MV-4-11 (cell line): ENCODE measurements at regions not wholly inside any gene's neighbourhood (a gene's known extent, or its start where the extent isn't known, plus 50 kb on each side); places are given as distances from the start of the nearest gene placed in this dataset.

Experiments
- DNase-seq: peaks from one replicate; lab custom pipeline; 2025; lab: John Stamatoyannopoulos, UW

DNA sequence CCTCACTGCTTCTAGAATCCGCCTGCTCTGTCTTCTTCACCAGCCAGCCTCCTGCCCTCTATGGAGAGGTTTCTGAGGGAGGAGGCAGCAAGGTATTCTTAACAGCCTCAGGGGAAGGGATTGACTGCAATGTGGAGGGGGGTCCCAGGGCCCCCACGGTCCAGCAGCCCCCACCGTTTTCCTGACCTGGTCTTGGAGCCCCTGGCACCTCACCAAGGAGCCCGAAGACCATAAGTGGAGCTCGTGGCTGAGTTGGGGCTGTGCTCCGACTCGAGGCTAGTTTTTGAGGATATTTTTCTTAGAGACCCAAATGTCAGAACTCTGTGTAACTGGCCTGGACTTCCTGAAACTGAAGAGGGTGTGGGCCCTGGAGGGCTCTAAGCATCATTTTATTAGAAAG lies 590.0 kb downstream of the BRD1 start:
- no peak for DNase-seq

DNA sequence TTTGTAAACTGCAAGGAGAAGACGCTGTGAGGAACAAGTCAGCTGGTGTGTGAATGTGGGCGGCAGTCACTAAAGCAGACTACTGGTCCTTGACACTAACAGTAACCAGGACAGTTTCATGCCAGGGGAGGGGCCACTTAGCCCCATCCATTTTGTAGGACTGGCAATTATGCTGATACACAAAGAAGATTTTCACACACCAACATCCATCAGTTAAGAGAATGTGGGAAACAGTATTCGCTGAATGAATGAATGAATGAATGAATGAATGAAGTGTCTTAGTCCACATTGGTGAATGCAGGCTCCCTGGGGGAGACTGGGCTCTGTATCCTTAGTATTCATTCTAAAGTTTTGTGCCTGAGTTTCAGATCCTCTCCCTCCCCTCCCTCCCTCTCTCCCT lies 590.4 kb downstream of the BRD1 start:
- DNase-seq = no peak

DNA sequence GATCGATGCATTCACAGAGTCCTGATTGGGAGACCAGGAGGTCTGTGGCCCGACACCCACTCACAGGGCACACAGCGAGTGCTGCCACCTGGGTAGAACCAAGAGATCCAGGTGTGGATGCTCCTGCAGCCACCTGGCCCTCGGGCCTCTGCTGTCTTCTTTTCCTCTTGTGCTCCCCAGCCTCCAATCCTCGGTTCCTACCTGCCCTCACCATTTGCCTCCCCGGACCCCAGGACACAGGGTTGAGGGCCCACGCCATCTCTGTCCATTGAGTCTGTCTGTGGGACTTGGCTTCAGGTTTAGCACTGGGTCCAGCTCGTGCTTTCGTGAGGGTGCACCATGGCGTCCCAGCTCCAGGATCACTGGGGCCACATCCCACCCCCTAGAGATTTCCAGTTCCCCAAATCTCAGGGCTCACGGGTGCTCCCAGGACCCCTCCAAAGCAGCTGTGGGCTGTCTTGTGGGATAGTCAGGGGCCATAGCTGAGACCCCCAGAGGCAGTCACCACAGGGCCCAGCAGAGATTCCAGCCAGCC lies 591.1 kb downstream of the BRD1 start:
- no peak for DNase-seq

DNA sequence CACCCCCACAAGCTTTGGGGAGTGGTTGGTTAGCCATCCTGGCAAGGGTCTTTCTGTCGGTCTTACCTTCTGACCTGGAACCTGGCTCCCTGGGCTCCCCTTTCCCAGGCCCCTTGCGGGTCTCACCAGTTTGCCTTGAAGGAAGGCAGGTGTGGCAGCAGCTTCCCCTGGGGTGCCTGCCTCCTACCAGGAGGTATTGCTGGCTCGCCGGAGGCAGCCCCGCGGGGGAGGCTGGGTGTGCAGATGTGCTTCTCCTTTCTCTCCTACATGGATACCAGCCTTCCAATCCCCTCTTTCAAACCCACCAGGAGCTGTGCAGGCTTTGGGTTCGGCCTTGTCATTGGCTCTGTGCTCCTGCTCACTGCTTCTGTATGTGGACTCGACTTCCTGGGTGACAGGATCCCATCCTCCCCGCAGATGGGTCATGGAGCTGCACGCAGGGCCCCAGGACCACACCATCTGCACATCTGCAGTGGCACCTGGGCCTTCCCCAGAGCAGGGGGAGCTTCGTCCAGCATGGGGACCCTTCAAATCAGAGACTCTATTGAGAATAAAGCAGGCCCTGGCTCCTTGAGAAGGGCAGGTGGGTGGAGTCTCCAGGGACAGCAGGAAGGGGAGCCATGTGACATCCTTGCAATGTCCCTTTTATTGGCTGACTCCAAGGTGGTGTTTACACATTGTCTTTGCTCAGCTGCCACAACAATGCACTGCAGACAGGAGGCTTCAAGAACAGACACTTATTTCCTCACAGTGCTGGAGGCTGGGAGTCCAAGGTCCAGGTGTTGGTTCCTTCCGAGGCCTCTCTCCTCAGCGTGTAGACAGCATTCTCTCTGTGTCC lies 592.0 kb downstream of the BRD1 start:
- no peak for DNase-seq

DNA sequence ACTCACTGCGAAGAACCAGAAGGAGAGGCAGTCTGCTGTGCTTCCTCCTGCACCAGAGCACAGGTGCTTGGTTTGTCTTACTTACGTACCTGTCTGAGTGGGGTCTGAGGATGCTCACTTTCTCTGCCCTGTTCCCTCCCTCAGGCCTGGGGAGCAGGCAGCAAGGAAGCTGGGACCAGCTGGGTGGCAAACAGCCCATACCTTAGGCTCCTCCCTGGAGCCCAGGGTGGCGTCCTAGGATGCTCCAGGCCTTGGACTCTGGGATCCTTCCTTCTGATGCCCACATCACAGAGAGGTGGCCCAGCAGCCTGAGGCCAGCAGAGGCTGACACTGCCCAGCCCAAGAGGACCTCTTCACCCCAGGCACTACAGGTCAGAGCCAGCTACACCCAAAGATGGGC lies 593.2 kb downstream of the BRD1 start:
- no peak for DNase-seq

DNA sequence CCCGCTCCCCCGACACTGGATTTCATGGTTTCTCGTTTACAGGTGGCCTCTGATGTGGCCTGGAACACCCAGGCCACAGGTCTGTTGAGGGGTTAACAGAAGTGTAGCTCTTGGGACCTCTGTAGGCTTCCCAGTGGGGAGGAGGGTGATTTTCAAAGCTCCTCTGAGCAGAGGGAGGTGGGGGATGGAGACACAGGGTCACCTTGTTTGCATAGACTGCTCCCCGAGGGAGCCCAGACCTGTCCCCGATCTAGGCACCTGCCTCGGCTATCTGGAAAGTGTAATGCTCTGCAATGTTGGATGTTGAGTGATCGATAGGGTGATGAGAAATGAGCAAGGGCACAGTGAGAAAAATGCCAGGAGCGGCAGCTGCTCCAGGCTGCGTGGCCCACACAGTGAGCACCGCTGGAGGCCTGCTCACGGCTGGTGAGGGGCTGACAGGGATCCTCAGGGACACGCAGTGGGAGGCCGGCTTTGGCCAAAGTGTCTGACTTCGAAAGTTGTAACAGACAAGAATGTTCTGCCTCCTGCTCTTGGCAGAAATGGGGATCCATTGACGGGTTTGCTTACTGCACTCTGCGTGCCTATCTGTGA lies 594.1 kb downstream of the BRD1 start:
- DNase-seq = no peak

DNA sequence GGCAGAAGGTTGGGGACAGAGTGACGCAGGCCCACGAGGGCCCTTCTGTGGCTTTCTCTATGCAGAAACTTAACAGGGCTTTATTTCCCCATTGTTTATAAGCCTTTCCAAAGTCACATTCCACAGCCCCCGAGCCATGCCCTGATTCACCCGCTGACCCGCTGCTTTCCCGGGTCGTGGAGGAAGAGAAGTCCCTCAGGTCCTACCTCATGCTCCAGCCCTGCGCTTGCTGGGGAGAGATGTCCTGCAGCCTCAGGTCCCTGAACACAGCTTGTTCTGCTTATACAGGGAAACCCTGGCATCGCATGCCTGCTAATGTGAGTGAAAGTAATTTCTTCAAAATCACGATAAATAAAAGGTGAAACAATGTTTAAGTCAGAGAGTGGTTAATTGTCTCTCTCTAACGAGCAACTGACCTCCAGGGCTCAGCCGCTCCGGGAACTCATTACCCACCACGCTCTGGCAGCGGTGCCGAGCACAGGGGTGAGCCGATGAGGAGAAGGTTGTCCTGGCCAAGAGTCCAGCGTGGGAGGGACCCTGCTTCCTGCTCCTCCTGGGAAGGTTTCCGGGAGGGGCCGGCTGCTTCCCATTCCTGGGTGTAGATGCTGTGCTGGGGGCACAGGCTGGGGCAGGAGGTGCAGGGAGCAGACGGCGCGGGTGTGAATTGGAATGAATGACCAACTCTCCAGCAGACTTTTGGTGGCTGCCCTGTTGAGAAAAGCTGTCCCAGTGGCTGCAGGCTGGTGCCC lies 595.2 kb downstream of the BRD1 start:
- DNase-seq = no peak

DNA sequence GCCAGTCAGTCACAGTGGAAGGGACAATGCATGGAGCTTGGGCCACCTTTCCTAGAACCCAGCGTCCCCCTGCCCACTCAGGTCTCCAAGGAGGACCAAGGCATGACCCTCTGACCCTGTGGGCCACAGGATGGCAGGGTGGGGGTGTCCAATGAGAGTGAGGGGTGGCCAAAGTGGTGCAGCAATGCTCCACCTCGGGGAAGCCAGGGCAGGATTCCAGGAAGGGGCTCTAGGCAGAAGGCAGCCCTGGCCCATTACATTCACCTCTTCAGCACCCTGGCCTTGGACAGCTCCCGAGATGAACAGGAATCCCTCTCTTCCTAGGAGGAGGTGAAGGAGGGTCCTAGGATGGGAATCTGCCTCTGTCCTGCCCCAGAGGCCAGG lies 597.5 kb downstream of the BRD1 start:
- no peak for DNase-seq

DNA sequence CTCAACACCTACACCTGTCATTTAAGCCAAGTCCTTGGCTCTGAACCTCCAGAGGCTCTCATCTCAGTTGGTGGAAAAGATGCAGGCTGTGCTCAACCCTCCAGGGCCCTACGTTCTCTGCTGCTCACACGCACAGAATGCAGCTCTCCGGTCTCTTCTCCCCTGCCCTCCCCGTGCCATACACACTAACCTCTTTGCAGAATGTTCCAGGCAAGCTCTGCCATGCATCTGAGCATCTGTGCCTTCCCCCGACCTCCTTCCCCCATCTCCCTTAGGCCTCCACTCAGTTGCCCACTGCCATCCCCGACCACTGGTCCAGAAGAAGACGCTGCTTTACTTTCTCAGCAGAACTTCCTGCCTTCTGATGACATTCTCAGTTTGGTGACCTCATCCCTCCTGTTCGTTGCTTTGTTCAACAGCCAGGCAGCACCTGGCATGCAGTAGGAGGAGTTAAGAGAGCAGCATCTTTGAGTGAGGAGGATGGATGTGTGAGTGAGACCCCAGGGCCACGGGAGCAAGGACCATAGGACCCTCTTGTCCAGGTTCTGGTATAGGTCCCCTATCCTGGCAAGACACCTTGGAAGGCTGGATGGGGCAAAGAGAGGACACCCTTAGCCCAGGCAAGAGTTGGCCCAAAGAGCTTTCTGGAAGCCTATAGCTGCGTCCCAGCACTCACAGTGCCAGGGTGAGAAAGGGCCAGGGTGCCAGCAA lies 598.0 kb downstream of the BRD1 start:
- DNase-seq = no peak

DNA sequence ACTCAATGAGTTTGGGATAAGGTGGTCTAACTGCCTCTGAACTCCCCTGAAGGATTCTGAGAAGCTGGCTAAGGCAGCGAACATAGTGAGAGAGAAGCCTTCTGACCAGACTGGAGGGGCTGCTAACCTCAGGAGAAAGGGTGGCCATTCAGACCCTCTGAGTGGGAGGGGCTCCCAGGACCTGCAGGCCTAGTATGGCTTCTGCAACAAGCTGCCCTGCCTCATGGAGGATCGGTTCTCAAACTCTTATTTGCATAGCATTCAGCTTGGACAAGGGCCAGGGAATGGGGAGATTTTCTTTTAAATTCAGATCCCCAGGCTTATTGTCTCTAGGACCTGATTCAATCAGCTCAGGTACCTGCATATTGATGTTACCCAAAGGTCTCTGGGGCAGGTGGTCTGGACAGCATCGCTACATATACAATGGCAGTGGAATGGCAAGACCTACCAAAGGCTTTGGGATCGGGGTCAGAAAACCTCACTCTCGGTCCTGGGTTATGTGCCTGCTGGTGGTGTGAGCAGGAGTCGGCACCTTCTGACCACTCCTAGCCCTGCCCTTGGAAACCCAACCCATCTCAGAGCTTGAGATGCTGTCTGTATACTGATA lies 599.1 kb downstream of the BRD1 start:
- DNase-seq = no peak

DNA sequence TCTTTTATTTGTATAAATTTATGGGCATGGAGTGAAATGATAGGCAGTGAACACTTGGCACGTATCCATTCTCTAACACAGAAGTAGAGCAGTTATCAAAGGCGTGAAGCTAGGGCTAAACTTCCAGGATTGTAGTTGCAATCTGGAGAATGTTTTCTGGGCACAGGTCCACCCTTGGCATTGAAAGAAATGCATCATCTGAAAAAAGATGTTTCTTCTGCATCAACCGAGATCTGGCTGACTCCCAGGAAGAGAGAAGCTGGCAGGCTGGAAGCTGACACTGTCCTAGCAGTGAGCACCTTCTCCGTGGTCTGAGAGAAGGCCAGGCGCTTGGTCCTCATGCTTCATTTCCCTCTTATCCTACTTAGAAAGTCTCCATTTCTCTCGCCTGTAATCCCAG lies 600.0 kb downstream of the BRD1 start:
- DNase-seq = no peak

DNA sequence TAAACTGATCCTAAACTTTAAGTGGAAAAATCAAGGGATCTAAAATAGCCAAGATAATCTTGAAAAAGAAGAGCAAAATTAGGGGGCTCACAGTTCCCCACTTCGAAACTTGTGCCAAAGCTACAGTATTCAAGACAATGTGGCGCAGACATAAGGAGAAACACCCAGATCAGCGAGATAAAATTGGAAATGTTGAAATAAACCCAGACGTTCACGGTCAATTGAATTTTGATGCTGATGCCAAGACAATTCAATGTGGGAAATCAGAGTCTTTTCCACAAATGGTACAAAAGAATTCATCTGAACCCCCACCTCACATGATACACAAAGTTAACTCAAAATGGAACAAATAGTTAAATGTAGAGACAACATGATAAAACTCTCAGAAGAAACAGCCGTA lies 601.6 kb downstream of the BRD1 start:
- DNase-seq = no peak

DNA sequence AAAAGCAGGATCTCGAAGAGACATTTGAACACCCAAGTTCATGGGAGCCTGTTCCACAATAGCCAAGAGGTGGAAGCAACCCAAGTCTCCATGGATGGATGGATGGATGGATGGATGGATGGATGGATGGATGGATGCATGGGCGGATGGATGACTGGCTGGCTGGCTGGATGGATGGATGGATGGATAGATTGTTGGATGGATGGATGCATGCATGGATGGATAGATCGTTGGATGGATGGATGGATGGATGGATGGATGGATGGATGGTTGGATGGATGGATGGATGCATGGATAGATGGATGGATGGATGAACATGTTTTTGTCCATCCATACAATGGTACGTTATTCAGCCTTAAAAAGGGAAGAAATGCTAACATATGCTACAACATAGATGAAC lies 603.4 kb downstream of the BRD1 start:
- no peak for DNase-seq

DNA sequence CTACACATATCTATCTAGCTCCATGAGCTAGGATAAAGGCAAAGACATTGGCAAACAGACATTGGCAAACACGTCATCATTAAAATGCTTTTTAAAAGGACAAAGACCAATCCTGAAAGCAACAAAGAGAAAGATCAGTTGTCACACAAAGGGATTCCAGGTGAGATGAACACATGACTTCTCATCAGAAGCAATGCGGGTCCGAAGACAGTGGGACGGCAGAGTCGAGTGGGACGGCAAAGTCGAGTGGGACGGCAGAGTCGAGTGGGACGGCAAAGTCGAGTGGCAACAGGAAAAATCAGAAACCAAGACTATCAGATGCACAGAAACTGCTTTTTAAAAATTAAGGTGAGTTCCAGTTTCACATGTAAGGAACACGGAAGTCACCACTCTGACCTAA lies 609.5 kb downstream of the BRD1 start:
- DNase-seq = no peak

DNA sequence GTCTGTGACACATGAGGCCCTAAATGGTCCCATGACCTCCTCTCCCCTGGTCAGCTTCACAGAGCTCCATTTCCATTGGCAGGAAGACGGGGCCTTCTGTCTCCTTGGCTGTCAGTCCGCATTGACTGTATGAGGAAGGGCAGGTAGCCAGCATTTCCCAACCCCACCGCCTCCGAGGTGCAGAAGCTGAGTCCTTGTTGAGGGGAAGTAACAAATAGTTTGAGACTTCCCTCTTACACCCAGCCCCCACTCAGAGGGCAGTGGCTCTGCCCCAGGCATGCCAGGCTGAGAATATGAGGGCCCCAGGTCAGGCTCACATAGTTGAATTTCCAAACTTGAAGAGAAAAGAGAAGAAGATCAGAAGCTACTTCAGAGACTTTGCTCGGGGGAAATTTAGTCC lies 611.1 kb downstream of the BRD1 start:
- no peak for DNase-seq

DNA sequence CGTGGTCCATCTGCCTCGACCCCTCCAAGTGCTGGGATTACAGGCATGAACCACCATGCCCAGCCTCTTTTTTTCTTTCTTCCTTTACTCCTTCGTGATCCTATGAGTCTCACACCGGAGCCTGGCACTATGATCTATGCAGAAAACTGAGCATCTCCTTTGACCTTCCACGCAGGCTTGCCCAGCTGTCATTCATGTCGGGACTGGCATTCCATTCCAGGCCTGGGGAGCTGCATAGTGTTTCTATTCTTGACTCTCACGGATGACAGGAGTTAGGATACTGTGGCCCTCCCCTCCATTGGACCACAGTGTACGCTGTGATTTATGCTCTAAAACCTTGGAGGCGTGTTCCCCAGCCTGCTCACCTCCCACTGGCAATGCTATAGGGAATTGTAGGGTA lies 611.8 kb downstream of the BRD1 start:
- DNase-seq = no peak

DNA sequence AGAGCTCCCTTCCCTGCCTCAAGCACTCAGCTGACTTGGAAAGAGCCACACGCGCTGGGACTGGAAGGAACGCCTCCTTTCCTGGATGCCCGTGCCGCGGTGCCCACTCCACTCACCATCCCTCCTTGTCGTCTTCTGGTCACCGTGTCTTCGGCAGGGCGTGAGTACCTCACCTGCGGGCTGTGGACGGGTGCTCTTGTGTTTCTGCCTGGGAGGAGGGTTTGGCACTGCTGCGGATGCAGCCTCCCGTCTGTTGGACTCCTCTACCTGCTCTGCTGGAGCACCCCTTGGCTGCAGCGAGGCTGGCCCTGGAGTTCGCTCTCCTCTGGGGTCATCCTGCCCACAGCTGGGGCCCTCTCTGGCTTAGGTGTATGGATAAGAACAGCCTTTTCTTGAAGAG lies 612.7 kb downstream of the BRD1 start:
- DNase-seq = no peak

DNA sequence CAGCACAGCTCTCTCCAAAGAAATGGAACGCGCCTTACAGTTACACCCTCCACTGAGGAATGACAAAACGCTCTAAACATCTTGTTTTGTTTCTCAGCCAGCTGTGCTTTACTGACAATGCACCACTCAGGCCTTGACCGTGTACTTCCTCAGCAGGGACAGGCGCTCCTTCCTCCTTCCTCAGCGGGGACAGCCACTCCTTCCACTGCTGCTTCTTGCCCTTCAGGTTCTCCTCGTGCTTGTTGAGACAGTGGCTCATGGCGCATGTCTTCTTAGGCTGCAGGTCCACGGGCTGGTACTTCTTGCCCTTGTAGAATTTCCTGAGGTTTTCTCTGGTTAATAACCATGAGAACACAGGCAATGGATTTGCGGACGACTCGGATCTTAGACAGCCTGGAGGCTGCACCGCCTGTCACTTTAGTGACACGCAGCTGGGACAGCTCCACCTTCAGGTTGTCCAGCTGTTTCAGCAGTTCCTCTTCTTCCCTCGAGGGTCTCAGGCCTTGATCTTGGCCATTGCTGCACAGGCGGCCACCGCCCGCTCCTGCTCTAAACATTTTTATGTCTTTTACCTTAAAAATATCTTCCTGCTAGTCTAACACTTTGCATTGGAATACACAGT lies 613.8 kb downstream of the BRD1 start:
- no peak for DNase-seq

DNA sequence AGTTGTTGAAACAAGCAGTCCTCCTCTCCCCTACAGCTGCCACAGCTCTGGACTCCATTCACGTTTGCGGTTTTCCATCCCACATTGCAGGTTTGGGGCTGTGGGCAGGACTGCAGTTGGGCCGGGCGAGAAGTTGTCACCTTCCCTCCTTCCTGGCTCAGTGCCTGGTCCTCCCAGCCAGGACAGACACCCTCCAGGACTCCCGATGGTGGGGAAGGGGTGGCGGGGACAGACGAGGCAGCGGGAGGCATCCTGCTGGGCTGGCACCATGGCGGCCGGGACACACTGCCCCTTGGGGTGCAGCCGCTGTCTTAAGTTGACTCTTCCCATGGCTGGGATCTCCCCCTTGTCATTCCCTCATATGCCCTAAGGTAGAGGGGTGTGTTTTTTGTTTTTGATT lies 615.2 kb downstream of the BRD1 start:
- DNase-seq = no peak

DNA sequence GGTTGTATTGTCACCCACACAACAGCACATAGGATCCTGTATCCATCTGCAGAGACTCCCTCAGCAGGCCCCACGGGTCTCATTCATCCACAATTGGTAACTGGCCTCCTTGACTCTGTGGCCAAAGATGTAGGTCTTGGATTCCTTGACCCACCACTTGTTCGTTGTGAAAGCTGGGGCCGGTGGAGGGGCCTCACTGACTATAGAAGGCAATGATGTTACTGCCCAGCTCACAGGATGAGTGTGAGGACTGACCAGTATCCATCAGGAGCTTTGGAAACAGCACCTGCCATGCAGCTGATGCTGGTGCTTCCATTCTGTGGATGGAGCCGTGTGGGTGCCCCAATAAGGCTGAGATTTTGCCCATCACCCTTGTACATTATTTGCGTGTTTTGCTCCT lies 615.7 kb downstream of the BRD1 start:
- no peak for DNase-seq

DNA sequence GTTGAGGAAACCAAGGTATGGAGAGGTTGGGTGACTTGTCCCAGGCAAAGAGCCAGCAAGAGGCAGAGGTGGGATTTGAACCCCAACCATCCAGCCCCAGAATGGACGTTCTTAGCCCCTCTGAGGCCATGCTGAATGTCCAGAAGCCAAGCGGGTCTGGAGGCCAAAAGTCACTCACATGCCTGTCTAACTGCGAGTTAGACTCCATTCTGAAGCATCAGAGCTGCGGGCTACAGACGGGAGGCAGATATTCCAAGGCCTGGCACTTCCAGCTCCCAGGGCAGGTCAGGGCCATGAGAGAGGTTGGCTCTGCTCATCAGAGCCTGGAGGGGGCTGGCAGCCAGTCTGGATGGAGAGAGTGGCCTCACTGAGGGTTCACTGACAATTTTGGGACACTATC lies 616.5 kb downstream of the BRD1 start:
- DNase-seq = no peak

DNA sequence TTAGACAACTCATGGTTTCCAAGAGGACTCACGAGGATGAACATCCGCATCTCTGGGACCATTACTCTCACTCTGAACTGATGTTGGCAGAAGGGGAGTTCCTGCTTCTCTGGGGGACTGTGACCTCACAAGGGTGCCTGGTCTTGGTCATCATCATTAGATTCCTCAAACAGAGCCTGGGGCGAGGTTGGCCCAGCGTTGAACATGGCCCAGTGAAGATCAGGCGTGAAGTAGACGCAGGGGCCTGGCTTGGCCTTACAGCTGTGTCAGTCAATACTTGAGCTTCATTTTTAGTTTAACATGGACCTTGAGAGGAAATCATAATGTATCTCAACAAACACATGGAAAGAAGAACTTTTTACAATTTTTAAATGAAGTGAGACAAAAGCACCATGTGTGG lies 617.1 kb downstream of the BRD1 start:
- DNase-seq = no peak
